Epidermal melanocyte (primary cell): ENCODE measurements at regions not wholly inside any gene's neighbourhood (a gene's known extent, or its start where the extent isn't known, plus 50 kb on each side); places are given as distances from the start of the nearest gene placed in this dataset.

ENCODE experiments used
- DNase-seq: peaks from one replicate; pipeline ENCODE4 v3.0.0; 2011; ENCODE audit warnings: low spot score; ENCODE audit not compliant: insufficient read length

GRCh38 chr20:50258790-50259483 is 68.3 kb downstream of the CEBPB start:
- DNase-seq: no peak

- no peak for DNase-seq
Observed at GRCh38 chr20:50259705-50260478, 69.3 kb downstream of the CEBPB start.

GRCh38 chr20:50260479-50261221 is 70.0 kb downstream of the CEBPB start:
- DNase-seq: no peak

GRCh38 chr20:50261471-50262212 is 71.0 kb downstream of the CEBPB start:
- no peak for DNase-seq

GRCh38 chr20:50263831-50264230 is 73.2 kb downstream of the CEBPB start:
- DNase-seq: no peak

- DNase-seq: no peak
Observed at GRCh38 chr20:50264534-50265145, 74.0 kb downstream of the CEBPB start.

- DNase-seq: no peak
Observed at GRCh38 chr20:50265245-50265946, 74.8 kb downstream of the CEBPB start.

- DNase-seq: no peak
Observed at GRCh38 chr20:50266293-50267040, 75.8 kb downstream of the CEBPB start.

- peak; percentile 89 for DNase-seq
Observed at GRCh38 chr20:50267041-50267865, 76.6 kb downstream of the CEBPB start.

GRCh38 chr20:50267866-50268219 is 77.2 kb downstream of the CEBPB start:
- DNase-seq: no peak

- DNase-seq: no peak
Observed at GRCh38 chr20:50269091-50270033, 78.7 kb downstream of the CEBPB start.

GRCh38 chr20:50270034-50270395 is 79.4 kb downstream of the CEBPB start:
- DNase-seq: no peak

GRCh38 chr20:50270569-50270968 is 79.9 kb downstream of the CEBPB start:
- DNase-seq: no peak

- DNase-seq: no peak
Observed at GRCh38 chr20:50271176-50271575, 80.5 kb downstream of the CEBPB start.

- DNase-seq: no peak
Observed at GRCh38 chr20:50271612-50272011, 81.0 kb downstream of the CEBPB start.

GRCh38 chr20:50272030-50272723 is 81.5 kb downstream of the CEBPB start:
- DNase-seq: no peak

- no peak for DNase-seq
Observed at GRCh38 chr20:50272724-50273446, 82.3 kb downstream of the CEBPB start.
